ENCODE measurements at regions not wholly inside any gene's neighbourhood (a gene's known extent, or its start where the extent isn't known, plus 50 kb on each side); places are given as distances from the start of the nearest gene placed in this dataset.

GRCh38 chr2:79393806-79394484 is 118.9 kb upstream of the CTNNA2 start:
- no peaks in the 10 kb centered on the region for H3K27me3 ChIP-seq (ENCODE audit: control insufficient read depth, insufficient read depth, low read length)
- POLR2A ChIA-PET = no interaction called here
- no peak overlapping the region for H3K4me3 ChIP-seq (ENCODE audit: low read depth, low read length)
- H3K27ac ChIP-seq (ENCODE audit: low read depth, low read length) = no peak overlapping the region
- no peak for DNase-seq (ENCODE audit: low read depth, low spot score)
- peaks cover 8% of the 10 kb centered on the region; the same call in 1 of the 2 replicates for H3K9me3 ChIP-seq (ENCODE audit: control insufficient read depth, insufficient read depth, low read length)
- no peak for TF ChIP-seq CTCF (IDR thresholded peaks at IDR 0.05; ENCODE audit: low read depth, low read length)
- CTCF ChIA-PET = no interaction called here

- peaks cover 8% of the 10 kb centered on the region; the same call in 1 of the 2 replicates for H3K9me3 ChIP-seq (ENCODE audit: control insufficient read depth, insufficient read depth, low read length)
- CTCF ChIA-PET = no interaction called here
- no peaks in the 10 kb centered on the region for H3K27me3 ChIP-seq (ENCODE audit: control insufficient read depth, insufficient read depth, low read length)
- POLR2A ChIA-PET = no interaction called here
- H3K27ac ChIP-seq (ENCODE audit: low read depth, low read length) = no peak overlapping the region
- TF ChIP-seq CTCF (IDR thresholded peaks at IDR 0.05; ENCODE audit: low read depth, low read length) = no peak
- H3K4me3 ChIP-seq (ENCODE audit: low read depth, low read length) = no peak overlapping the region
- no peak for DNase-seq (ENCODE audit: low read depth, low spot score)
These were observed 119.7 kb upstream of the CTNNA2 start for GRCh38 chr2:79393107-79393685.

- ChIA-PET POLR2A (no interaction called here), CTCF (no interaction called here)
- Histone ChIP-seq H3K27ac (ENCODE audit: low read depth, low read length) (no peak overlapping the region), H3K4me3 (ENCODE audit: low read depth, low read length) (no peak overlapping the region), H3K9me3 (ENCODE audit: control insufficient read depth, insufficient read depth, low read length) (peaks cover 13% of the 10 kb centered on the region; the same call in 1 of the 2 replicates), H3K27me3 (ENCODE audit: control insufficient read depth, insufficient read depth, low read length) (no peaks in the 10 kb centered on the region)
- DNase-seq (ENCODE audit: low read depth, low spot score) = no peak
- TF ChIP-seq CTCF (IDR thresholded peaks at IDR 0.05; ENCODE audit: low read depth, low read length) = no peak
These were observed 123.4 kb upstream of the CTNNA2 start for GRCh38 chr2:79389481-79389880.

- Histone ChIP-seq H3K27me3 (ENCODE audit: control insufficient read depth, insufficient read depth, low read length) (no peaks in the 10 kb centered on the region), H3K27ac (ENCODE audit: low read depth, low read length) (no peak overlapping the region), H3K4me3 (ENCODE audit: low read depth, low read length) (no peak overlapping the region), H3K9me3 (ENCODE audit: control insufficient read depth, insufficient read depth, low read length) (peaks cover 9% of the 10 kb centered on the region; the same call in 1 of the 2 replicates)
- ChIA-PET CTCF (no interaction called here), POLR2A (no interaction called here)
- no peak for DNase-seq (ENCODE audit: low read depth, low spot score)
- TF ChIP-seq CTCF (IDR thresholded peaks at IDR 0.05; ENCODE audit: low read depth, low read length) = no peak
These were observed 124.8 kb upstream of the CTNNA2 start for GRCh38 chr2:79388024-79388423.

- H3K4me3 ChIP-seq (ENCODE audit: low read depth, low read length) = no peak overlapping the region
- peaks cover 9% of the 10 kb centered on the region for H3K9me3 ChIP-seq (ENCODE audit: control insufficient read depth, insufficient read depth, low read length)
- TF ChIP-seq CTCF (IDR thresholded peaks at IDR 0.05; ENCODE audit: low read depth, low read length) = no peak
- H3K27me3 ChIP-seq (ENCODE audit: control insufficient read depth, insufficient read depth, low read length) = no peaks in the 10 kb centered on the region
- CTCF ChIA-PET = no interaction called here
- H3K27ac ChIP-seq (ENCODE audit: low read depth, low read length) = no peak overlapping the region
- DNase-seq (ENCODE audit: low read depth, low spot score) = no peak
- POLR2A ChIA-PET = no interaction called here
These were observed 125.4 kb upstream of the CTNNA2 start for GRCh38 chr2:79387431-79387830.

Measured in AG04450 (cell line).